ENCODE measurements at regions not wholly inside any gene's neighbourhood (a gene's known extent, or its start where the extent isn't known, plus 50 kb on each side); places are given as distances from the start of the nearest gene placed in this dataset.

DNA sequence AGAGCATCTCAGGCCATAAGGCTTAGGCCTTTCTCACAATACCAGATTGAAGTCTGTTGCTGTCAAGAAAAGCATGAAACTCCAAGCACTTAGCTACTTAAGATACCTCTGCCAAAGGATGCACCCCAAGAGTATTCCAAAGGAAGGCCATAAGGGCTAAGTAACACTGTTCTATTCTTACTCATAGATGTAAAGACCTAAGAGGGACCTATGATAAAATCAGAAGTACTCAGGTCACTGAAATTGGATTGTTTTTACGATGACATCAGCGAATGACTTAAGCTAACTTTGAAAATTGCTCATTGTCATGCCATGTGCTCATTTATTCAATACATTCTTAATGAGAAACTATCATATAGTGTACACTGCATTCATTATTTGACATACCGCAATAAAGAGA lies 172.8 kb downstream of the KCNA4 start:
- ATAC-seq (no peak), DNase-seq (no peak)
- H3K27ac ChIP-seq = no peak overlapping the region
- H3K4me3 ChIP-seq = no peak overlapping the region
- no peaks in the 10 kb centered on the region for H3K27me3 ChIP-seq
- H3K36me3 ChIP-seq = no peaks in the 10 kb centered on the region
- intact Hi-C loops (cut with DNase I; ENCODE audit: low total_unique reads) = no loop called here
- no peaks in the 10 kb centered on the region for H3K9me3 ChIP-seq
- H3K4me1 ChIP-seq = no peaks in the 10 kb centered on the region
- in situ Hi-C loops (cut with MboI; ENCODE audit: low sequenced_read_pairs in 4 of 4) = no loop called here
- TF ChIP-seq POLR2A (IDR thresholded peaks at IDR 0.05) = no peak

- Histone ChIP-seq H3K27me3 (no peaks in the 10 kb centered on the region), H3K27ac (no peak overlapping the region), H3K36me3 (no peaks in the 10 kb centered on the region), H3K9me3 (no peaks in the 10 kb centered on the region), H3K4me1 (no peaks in the 10 kb centered on the region), H3K4me3 (no peak overlapping the region)
- in situ Hi-C loops (cut with MboI; ENCODE audit: low sequenced_read_pairs in 4 of 4) (no loop called here), intact Hi-C loops (cut with DNase I; ENCODE audit: low total_unique reads) (no loop called here)
- TF ChIP-seq CTCF (IDR thresholded peaks at IDR 0.05 in 4 of 5, conservative IDR thresholded peaks at IDR 0.05 in 1 of 5) = no peak
- no peak for TF ChIP-seq POLR2A (IDR thresholded peaks at IDR 0.05)
- ATAC-seq (no peak), DNase-seq (no peak)
Observed at GRCh38 chr11:29842061-29842460, 174.8 kb downstream of the KCNA4 start.

DNA sequence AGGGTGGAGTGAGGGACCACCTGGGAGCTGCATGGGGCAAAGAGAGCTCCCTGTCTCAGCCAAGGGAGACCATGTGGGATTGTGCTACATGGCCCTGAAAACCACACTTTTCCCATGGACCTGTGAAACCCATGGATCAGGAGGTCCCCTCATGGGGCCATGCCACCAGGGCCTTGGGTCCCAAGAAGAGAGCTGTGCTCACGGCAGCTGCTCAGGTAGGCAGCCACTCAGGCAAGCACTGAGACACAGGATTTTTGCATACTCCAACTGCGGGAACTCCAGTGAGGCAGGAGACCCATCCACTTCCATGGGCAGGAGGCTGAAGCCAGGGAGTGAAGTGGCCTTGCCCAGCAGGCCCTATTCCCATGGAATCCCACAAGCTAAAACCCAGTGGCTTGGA lies 190.0 kb downstream of the KCNA4 start:
- TF ChIP-seq CTCF (IDR thresholded peaks at IDR 0.05 in 4 of 5, conservative IDR thresholded peaks at IDR 0.05 in 1 of 5) (no peak), POLR2A (IDR thresholded peaks at IDR 0.05) (no peak)
- Histone ChIP-seq H3K27me3 (no peaks in the 10 kb centered on the region), H3K27ac (no peak overlapping the region), H3K36me3 (no peaks in the 10 kb centered on the region), H3K4me3 (no peak overlapping the region), H3K9me3 (no peaks in the 10 kb centered on the region), H3K4me1 (no peaks in the 10 kb centered on the region)
- in situ Hi-C loops (cut with MboI; ENCODE audit: low sequenced_read_pairs in 4 of 4) (no loop called here), intact Hi-C loops (cut with DNase I; ENCODE audit: low total_unique reads) (no loop called here)
- no peak for DNase-seq
- ATAC-seq = no peak

DNA sequence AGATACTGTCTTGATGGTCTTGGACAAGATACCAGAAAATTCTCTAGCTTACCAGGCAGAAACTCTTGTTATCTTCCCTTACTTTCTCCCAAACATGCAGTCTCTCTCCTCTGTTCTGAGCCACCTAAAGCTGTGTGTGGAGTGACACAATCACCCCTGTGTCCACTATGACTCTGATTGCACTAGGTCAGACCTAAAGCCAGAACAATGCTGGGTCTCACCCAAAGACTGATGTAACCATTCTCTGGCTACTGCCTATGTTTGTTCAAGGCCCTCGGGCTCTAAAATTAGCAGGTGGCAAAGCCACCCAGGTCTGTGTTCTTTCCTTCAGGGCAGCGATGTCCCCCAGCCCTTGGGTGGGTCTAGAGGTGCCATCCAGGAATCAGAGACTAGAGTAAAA lies 200.5 kb downstream of the KCNA4 start:
- Histone ChIP-seq H3K36me3 (no peaks in the 10 kb centered on the region), H3K27ac (no peak overlapping the region), H3K9me3 (no peaks in the 10 kb centered on the region), H3K4me1 (no peaks in the 10 kb centered on the region), H3K4me3 (no peak overlapping the region), H3K27me3 (no peaks in the 10 kb centered on the region)
- ATAC-seq = no peak
- DNase-seq = no peak
- TF ChIP-seq POLR2A (IDR thresholded peaks at IDR 0.05) = no peak
- no peak for TF ChIP-seq CTCF (IDR thresholded peaks at IDR 0.05 in 4 of 5, conservative IDR thresholded peaks at IDR 0.05 in 1 of 5)
- intact Hi-C loops (cut with DNase I; ENCODE audit: low total_unique reads) = no loop called here
- in situ Hi-C loops (cut with MboI; ENCODE audit: low sequenced_read_pairs in 4 of 4) = no loop called here

GRCh38 chr11:29809121-29809520 lies 207.7 kb downstream of the KCNA4 start:
- Histone ChIP-seq H3K27ac (no peak overlapping the region), H3K9me3 (no peaks in the 10 kb centered on the region), H3K4me1 (no peaks in the 10 kb centered on the region), H3K4me3 (no peak overlapping the region), H3K36me3 (no peaks in the 10 kb centered on the region), H3K27me3 (no peaks in the 10 kb centered on the region)
- intact Hi-C loops (cut with DNase I; ENCODE audit: low total_unique reads) = no loop called here
- DNase-seq (no peak), ATAC-seq (no peak)
- TF ChIP-seq POLR2A (IDR thresholded peaks at IDR 0.05) (no peak), CTCF (IDR thresholded peaks at IDR 0.05 in 4 of 5, conservative IDR thresholded peaks at IDR 0.05 in 1 of 5) (no peak)
- in situ Hi-C loops (cut with MboI; ENCODE audit: low sequenced_read_pairs in 4 of 4) = no loop called here
